OCI-LY7 (cell line): ENCODE measurements at regions not wholly inside any gene's neighbourhood (a gene's known extent, or its start where the extent isn't known, plus 50 kb on each side); places are given as distances from the start of the nearest gene placed in this dataset.

Source experiments
- CTCF ChIP-seq: fragments of 200-600 bp; sonication (generic); conservative IDR thresholded peaks from 2 replicates; pipeline ENCODE4 v1.5.1; 2014; ENCODE audit warnings: mild to moderate bottlenecking, antibody characterized with exemption, low read length, moderate library complexity, mixed read lengths
- EZH2phosphoT487 ChIP-seq: fragments of 200-600 bp; sonication (generic); IDR thresholded peaks from 2 replicates; pipeline ENCODE4 v1.6.1; 2018; ENCODE audit warnings: low read depth, borderline replicate concordance, mild to moderate bottlenecking, mixed run types, antibody characterized with exemption, low read length, moderate library complexity, mixed read lengths

GRCh38 chrX:68942104-68942503, 113.3 kb downstream of the EFNB1 start:
- no peak for TF ChIP-seq CTCF
- TF ChIP-seq EZH2phosphoT487: no peak
